ENCODE measurements at regions not wholly inside any gene's neighbourhood (a gene's known extent, or its start where the extent isn't known, plus 50 kb on each side); places are given as distances from the start of the nearest gene placed in this dataset.

DNA sequence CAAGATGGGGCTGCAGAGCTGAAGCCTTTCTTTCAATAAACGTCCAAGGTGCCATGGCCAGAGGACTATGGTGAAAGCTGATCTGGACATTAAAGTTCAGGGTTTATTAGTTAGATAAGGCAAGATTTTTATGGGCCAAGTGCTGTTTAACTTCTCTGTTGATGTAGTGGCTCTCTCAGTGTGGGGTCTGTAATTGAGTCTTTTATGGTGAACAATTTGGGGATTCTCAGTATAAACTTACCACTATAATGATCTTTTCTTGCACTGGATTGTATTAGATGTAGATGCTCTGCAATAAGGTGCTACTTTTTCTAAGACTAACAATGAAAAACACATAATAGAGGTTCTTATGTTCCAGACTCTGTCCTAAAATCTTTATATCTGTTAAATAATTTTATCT lies 190.1 kb upstream of the KLF12 start:
- no peak for DNase-seq

DNA sequence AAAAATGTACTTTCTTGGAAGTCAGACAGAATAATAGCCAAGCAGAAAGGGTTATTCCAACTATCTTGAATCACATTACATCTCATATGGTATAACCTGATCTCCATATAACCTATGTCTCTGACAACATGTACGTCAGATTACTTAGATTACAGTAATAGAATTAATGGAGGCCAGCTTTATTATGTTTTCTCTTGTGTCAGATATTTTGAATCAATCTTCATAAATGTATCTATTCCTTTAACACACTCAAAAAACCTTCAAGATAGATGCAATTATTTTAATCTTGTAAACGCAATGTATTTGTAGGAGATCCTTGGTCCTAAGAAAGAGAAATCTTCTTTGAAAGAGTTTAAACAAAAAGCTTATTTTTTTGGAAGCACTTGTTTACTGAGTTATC lies 188.4 kb upstream of the KLF12 start:
- DNase-seq: no peak

DNA sequence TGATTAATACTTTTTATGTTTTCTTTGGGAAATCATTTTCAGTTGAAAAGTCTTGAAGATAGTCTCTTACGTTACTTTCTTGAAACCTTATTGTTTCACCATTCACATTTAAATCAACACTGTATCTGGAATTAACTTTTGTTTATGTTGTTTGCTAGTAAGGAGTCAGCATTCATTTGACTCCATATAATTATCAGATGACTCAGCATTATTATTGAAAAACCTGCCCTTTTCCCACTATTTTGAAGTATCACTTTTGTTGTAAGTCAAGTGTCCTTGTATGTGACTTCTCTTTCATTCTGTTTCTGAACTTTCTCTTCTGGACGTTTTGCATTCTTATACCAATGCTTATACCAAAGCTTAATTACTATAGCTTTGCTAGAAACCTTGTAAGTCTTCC lies 186.1 kb upstream of the KLF12 start:
- DNase-seq: no peak

DNA sequence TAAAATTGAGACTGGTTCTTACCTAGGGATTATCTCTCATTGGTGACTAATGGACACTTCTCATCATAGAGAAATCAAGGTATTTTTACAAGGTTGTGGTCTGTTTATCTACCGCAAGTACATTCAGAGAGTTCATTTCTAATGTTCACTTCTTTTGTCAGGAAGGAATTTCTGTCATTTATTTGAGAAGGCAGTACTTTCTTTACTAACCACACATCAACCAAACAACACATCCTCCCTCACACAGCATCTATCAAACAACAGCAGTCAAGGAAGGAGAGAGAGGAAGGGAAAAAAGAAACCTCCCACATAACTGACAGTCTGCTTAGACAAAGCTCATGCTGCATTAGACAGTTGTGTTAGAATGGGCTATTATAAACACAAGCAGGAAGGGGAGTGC lies 182.3 kb upstream of the KLF12 start:
- no peak for DNase-seq

DNA sequence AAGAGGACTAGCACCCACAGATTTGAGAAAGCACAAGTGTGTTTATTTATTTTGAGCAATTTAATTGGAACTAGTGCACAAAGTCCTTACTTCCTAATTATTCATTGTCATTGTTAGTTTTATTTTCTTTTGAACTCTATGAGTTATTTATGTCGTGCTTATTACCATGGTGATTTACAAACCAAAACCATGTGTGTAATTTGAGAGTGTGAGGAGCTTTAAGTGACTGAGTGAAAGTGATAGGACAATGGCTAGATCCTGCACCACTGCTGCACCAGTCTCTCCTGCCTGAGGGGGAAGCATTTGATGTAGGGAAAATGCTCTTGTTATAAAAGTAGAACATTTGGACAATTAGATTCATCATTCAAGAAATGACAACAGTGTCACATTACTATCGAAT lies 172.3 kb upstream of the KLF12 start:
- peak in 1 of 2 experiments; percentile 10 for DNase-seq

DNA sequence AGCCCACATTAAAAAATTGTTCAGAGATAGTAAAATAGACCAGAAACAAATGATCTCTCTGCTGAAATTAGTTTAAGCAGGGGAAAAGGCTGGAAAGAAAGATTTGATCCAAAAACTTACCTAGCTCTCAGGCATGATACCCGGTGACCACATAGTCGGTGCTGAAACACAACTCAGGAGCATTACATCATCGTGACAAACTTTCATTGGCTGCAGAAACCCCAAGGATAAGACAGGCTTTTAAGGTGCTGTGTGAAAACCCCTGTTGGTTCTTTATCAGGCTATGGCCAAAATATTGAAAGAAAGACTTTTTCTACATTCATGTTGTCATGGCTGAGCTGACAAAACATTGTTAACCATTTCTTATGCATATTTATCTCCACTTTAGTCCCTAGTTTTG lies 171.7 kb upstream of the KLF12 start:
- no peak for DNase-seq

DNA sequence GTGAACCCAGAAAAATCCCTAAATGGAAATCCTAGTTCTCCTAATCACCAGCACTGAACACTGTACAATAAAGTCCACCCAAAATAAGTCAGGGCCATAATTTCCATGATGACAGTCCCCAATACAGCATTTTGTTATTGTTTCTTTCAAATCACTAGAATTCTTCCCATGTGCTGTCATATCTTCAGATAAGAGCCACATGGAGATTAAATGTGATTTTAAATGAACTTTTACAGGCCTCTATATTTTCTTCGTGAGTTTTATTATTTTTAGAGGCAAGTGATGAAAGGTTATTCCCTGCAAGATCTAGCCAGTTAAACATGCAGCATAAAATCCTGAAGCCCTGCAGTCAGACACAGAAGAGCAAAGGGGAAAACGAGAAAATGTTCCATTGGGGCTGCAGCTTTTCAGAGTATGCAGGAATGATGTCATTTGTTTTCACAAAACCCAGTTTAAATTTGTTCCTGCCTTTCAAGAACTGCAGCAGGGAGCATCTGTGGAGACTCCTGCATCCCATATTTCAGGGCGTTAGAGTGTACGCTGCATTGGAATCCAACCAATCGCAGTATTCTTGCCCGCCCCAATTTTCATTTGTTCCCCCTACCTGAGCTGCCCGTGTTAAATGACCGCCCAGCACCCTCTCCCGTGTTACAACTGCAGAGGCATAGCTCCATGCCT lies 167.2 kb upstream of the KLF12 start:
- DNase-seq: no peak

DNA sequence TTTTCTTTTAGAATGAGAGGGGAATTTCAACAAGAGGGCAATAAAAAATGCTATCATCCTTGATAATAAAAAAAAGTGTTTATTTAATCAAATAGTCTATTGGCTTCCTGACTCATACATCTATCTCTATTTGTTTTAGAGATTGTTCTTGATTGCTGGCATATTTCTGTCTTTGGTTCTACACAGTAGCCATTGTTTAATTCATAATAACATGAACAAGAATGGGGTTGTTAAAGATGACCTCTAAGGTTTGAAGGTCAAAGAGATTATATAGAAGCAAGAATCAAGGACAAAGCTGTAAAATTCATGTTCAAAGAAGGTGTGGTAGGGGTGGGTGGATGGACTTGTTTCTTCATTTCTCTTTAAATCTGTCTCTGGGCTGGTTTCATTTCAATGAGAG lies 166.0 kb upstream of the KLF12 start:
- no peak for DNase-seq

DNA sequence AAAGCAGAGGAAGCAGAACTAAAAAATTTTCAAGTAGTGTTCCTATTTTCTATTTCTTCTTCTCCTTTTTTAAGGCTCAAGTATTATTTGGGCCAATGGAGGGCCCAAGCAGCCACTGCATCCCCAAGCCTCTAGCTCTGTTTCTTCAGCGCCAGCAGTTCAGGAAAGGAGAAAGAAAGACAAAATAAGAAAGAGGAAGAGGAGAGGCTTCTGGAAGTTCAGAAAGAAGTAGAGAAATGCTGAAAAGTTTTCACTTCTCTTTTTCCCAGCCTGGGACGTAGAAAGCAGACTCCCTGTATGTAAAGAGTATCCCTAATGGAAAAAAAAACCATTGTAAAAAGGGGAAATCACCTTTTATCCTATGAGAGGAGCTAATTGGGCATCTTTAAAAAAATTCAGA lies 165.5 kb upstream of the KLF12 start:
- DNase-seq: no peak

DNA sequence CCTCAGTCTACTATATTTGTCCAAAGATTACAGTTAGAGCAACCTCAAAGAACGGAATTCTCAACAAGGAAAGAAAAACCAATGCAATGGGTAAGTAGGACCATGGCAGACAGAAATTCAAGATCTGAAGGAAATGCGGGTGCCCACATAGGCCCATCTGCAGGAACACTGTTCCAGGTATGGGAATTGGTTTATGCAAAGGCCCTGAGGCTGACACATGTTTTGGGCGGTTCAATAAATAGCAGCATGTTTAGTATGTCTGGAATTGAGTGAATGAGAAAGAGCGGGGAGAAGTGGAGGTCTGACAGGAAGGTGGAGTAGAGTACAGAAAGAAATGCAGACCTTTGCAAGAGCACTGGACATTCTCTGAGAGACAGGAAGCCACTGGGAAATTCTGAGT lies 164.7 kb upstream of the KLF12 start:
- no peak for DNase-seq

DNA sequence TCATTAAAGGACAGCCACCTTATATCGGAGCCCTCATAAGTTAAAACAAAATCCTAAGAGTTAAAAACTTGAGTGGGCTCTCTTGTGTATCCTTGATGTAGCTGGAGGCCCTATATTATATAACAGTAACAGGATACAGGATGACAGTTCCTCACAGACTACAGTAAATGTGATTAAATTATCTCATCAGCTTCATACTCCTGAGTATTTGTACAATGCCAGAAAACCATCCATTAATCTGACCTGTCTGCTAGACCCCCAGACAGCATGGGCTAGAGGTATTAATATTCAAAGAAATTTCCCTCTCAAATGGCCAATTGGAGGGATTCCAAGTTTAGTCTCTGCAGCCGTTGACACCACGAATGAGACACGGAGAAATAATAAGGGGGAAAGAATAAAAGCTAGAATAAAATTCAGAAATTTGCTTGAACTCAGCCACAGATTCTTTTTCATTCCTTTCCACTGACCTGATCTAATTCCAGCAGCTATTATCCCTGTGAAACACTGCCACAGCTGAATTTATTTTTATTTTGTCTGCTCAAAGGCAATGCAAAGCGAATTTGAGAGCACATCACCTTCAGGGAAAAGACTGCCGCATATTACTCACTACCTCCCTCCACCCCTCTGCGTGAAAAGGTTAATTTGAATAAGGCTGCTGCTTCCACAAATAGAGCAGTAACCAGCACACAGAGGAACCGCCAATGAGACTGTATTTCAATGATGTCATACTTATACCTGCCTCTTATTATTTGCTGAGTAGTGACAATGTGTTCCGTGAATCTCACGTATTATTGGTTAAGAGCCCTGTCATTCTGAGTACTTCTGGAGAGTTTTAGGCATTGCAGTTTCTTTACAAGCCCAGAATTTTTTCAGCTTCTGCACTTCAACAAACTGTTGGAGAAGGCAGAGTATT lies 155.9 kb upstream of the KLF12 start:
- DNase-seq: peak; percentile 71 to 89

DNA sequence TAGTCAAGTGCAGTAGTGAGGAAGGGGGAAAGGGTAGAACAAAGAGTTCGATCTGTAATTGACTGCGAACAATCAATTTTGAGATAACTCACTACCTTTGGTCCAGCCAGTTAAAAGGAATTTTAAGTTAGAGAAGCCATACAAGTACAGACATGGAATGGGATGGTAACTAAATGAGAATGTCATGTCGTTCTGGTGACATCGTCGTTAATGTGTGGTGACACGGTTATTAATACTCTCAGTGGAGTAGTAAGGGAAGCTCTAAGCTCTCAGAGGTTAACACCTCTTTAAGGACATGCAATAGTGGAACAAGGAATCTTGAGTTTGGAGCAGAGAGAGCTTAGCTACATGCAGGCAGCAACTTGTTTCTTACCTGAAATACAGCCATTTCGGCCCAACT lies 154.9 kb upstream of the KLF12 start:
- DNase-seq: no peak

DNA sequence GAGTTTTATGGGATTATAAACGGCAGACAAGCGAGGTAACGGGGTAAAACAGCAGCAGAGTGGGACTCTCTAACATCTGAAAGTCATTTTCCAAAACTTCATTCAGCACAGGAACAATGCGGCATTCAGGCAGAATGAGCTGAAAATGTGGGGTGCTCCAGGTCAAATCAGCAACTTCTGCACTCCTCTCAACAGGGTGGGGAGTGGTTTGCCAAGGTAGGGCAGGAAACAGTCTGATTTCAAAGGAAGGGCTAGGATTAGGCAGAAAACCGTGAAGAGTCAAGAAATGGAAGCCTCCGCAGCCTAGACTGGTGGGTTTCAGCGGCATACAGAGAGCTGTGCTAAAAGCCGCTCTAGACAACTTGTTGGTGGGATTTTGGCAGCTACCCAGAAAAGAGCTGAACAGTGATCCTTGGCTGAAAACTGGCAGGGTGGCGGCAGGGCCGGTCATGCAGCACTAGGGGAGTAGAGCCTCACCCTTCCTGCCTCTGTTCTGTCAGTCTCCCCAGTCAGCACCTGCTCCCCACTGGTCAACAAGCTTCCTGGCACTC lies 154.2 kb upstream of the KLF12 start:
- peak; percentile 11 to 49 for DNase-seq

DNA sequence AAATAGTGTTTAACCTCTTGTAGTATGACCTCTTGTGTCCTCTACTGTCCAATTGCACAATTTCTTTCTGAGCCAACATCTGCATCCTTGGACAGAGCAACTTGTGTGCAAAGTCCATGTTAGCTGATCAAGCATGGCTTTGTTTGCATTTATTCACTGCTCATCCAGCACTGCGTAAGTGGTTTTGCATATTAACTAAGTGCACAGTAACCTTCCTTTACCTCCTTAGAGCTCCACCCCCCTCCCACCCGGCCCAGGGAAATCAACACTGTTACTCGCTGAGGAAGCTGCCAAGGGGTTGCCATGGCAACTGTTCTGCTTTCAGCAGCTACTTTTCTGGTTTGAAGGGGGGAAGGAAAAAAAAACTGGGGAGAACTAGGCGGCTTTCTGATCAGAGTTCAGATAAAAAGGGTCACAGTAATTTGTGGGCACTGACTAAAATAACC lies 153.5 kb upstream of the KLF12 start:
- DNase-seq: peak; percentile 39 to 74

DNA sequence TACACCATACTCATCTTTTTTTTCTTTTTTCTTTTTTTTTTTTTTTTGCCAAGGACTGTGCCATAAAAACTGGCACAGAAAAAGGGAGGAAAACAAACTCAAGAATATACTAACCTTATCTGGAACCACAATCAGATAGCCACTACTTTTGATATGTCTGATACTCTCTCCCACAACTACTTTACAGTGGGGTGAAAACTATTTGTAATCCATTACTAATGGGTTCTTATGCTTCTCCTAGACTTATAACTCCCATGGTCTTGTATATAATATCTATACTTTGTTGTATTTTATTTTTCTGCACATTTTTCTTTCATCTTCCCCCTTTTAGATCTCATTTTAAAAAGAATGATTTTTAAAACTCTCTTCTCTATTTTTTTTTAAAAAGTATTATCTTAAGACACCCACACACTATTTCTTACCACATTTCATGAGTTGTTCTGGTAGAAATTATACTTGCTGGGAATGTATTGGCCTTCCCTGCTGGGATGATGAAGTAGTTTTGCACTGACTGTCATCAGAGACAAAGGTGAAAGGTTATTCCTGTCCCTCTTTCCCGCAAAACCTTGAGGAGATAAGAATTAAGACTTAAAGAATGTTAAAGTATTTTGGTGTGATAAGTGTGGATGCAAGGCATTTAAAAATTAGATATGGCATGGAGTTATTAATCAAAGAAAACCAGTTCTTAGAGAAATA lies 146.7 kb upstream of the KLF12 start:
- DNase-seq: no peak

DNA sequence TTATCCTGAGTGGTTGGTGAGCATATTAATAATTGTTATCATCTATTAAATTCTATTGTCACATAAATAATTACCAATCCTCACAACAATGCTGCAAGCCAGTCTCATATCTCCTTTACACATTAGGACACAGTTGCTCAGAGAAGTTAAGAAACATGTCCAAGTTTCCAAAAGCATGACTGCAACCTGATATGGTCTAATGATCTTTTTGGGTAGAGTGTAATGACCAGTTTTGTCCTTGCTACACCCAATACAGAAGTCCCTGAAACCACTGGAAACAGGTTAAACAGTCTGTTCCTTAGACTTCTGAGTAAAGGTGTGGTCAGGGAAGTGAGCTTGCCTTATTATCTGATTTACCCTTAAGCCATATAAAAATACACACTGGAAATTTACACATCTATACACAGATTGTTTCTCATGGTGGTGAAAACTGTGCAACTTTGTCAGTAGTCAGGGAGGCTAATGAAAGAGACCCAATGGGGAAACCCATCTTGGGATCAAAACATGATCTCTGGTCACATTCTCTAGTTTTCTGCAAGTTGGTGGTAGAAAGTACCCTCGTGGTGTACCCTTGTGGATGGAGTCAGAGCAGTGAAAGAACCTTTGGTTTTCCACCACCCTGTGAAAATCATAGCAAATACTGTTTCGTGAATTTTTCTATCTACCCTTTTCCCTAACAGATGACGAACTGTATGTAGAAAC lies 146.0 kb upstream of the KLF12 start:
- no peak for DNase-seq

DNA sequence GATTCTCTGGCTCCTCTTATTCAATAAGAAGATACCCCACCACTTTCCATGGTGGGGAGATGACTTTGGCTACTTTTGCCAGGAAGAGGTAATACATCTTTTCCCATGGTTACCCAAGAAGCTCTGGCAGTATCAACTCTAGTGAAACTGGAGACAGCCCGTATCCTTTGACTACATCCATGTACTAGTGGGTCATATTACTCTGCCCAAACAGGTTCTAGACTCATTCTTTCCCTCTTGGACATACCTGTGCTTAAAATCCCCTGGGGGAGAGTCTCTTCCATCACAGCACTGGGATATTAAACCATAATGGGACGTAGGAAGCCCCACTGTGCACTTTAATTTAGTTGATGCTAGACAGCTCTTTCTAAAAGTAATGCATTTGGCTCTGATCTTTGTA lies 144.7 kb upstream of the KLF12 start:
- no peak for DNase-seq

DNA sequence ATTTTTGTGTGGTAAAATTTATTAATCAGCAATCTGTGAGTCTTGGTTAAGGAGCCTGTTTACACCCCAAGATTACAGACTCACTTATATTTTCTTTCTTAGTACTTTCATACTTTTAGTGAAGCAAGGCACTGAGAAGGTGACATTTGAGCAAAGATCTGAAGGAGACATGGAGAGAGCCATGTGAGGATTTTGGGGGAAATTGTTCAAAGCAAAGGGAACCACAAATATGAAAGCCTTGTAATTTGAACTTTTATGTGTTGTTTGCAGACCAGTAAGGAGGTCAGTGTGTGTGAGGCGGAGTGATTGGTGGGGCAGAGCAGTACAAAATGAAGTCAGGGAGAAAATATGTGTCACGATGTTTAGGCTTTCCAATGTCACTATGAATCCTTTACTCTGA lies 140.7 kb upstream of the KLF12 start:
- DNase-seq: no peak

DNA sequence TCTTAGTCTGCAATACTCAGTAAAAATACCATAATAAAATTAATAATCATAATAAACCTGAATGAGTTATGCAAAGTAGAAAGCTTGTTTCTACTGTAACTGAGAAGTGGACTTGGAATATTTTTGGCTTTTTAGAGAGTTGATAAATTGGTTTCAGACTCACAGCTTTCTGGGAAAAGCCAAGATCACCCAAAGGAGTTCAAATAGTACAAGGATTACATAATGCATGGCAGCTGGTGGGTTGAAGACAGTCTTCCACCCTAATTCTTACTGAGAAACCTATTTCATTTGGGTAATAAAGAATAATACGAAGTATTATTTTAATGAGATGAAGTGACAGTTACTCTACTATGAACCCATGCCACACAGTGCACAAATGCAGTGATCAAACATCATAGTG lies 139.4 kb upstream of the KLF12 start:
- DNase-seq: no peak

DNA sequence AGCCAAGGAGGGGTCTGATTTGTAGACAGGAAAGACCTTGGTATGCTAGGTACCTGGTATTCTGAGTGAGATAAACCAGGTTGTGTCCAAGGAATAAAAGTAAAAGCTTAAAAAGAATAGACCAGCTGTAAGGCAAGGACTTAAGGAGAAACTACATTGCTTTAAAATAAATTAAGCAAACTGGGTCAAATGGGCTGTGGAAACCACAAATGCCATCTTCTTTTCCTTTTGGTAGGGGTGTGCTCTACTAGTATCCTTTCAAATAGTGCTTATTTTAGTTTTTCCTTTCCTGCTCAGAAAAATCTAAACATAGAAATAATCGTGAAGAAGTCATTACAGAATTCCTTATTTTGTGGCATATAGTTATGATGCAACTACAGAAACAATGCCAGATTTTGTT lies 138.6 kb upstream of the KLF12 start:
- DNase-seq: no peak

DNA sequence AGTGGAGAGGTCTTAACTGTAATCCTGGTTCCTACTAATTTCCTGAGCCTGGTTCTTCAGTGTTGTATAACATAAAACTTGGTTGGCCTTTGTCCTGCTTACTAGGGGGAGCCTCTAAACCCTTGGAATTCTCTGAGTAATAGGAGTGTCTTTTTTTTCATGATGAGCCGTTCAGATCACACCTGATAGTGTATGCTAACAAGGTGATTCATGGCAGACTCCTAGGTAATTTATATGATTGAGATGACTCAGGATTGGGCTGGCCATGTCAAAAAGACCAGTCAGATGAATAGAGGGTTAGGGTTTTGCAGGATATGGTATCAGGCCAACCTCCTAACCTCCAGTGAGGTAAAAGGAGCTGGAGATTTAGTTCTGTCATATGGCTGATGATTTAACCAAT lies 135.8 kb upstream of the KLF12 start:
- DNase-seq: no peak

DNA sequence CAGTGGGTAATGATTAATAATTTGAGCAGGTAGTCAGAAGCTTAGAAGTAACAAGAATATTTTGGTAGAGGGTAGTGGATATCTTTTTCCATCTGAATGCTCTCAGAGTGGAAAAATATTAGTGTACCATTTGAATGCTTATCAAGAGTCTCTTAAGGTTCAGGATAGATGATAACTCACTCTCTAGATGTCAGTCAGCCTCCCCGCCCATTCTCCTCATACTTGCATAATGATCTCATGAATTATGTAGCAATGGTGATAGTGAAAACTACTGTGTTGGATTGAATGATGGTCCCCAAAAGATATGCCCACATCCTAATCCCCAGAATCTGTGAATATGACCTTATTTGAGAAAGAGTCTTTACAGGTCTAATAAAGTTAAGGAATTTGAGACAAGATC lies 132.7 kb upstream of the KLF12 start:
- DNase-seq: no peak

DNA sequence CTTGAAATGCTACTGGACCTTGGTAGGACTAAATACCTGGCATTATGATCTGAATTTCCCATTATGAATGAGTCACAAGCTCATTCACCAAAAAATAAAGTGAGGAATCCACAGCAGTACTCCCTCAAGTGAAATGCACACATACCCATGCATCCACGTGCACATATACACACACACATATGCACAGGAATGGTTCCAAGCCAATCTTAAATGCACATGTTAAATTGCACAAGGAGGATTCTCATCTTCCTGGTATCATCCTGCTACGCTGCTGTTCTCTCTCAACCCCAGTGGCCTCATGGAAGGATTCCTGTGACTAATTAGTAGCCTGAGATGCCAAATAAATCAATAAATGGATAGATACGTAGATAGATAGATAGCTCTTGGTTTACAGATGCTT lies 132.1 kb upstream of the KLF12 start:
- no peak for DNase-seq
